HCT116 (cell line): ENCODE measurements at regions not wholly inside any gene's neighbourhood (a gene's known extent, or its start where the extent isn't known, plus 50 kb on each side); places are given as distances from the start of the nearest gene placed in this dataset.

Experiments
- CEBPB ChIP-seq: IDR thresholded peaks from 2 replicates; pipeline ENCODE4 v1.6.1; 2012; ENCODE audit warnings: low read depth
- EZH2 ChIP-seq: fragments of 200-600 bp; sonication (generic); IDR thresholded peaks from 2 replicates; pipeline ENCODE4 v1.6.1; 2017; ENCODE audit warnings: antibody characterized with exemption, mixed run types
- EZH2phosphoT487 ChIP-seq: fragments of 200-600 bp; IDR thresholded peaks from 2 replicates; pipeline ENCODE4 v1.6.1; 2018; ENCODE audit warnings: antibody characterized with exemption, borderline replicate concordance
- POLR2A ChIP-seq: IDR thresholded peaks from 2 replicates; pipeline ENCODE4 v1.7.0; 2011; ENCODE audit warnings: borderline replicate concordance; ENCODE audit not compliant: insufficient read depth, insufficient read length; ENCODE audit errors: extremely low read depth
- SP1 ChIP-seq: IDR thresholded peaks from 2 replicates; pipeline ENCODE4 v1.6.1; 2012; ENCODE audit warnings: low read depth
- TF ChIP-seq, protein P1 (sequence below), 3 experiments: fragments of 200-600 bp in 1 of 3; sonication (generic) in 1 of 3; IDR thresholded peaks in 2 of 3; conservative IDR thresholded peaks in 1 of 3; 2 replicates each; pipeline ENCODE4 v1.5.1; 2012 to 2017; ENCODE audit warnings: low read depth in 2 of 3, low read length in 2 of 3, antibody characterized with exemption in 1 of 3, borderline replicate concordance in 1 of 3, control low read depth in 1 of 3, mild to moderate bottlenecking in 1 of 3, mixed read lengths in 1 of 3, mixed run types in 1 of 3, moderate library complexity in 1 of 3; ENCODE audit not compliant: insufficient read depth in 1 of 3
- TF ChIP-seq, protein P2 (sequence below): IDR thresholded peaks from 2 replicates; pipeline ENCODE4 v1.6.1; 2011; ENCODE audit warnings: mild to moderate bottlenecking, low read length, moderate library complexity; ENCODE audit not compliant: insufficient replicate concordance; ENCODE audit errors: extremely low read depth

GRCh38 chr20:48148916-48149672 is 363.8 kb upstream of the SULF2 start:
- TF ChIP-seq EZH2phosphoT487 (no peak), POLR2A (no peak), CEBPB (no peak), EZH2 (no peak), SP1 (no peak)
- TF ChIP-seq, protein P1, sequence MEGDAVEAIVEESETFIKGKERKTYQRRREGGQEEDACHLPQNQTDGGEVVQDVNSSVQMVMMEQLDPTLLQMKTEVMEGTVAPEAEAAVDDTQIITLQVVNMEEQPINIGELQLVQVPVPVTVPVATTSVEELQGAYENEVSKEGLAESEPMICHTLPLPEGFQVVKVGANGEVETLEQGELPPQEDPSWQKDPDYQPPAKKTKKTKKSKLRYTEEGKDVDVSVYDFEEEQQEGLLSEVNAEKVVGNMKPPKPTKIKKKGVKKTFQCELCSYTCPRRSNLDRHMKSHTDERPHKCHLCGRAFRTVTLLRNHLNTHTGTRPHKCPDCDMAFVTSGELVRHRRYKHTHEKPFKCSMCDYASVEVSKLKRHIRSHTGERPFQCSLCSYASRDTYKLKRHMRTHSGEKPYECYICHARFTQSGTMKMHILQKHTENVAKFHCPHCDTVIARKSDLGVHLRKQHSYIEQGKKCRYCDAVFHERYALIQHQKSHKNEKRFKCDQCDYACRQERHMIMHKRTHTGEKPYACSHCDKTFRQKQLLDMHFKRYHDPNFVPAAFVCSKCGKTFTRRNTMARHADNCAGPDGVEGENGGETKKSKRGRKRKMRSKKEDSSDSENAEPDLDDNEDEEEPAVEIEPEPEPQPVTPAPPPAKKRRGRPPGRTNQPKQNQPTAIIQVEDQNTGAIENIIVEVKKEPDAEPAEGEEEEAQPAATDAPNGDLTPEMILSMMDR (IDR thresholded peaks at IDR 0.05 in 2 of 3, conservative IDR thresholded peaks at IDR 0.05 in 1 of 3; ENCODE audit: borderline replicate concordance in 1 of 3, insufficient read depth in 1 of 3, low read depth in 2 of 3, low read length in 2 of 3) = 0 out of 6 replicates have a peak, but pooled peaks of 1 of the 3 experiments have one; percentile 6
- TF ChIP-seq, protein P2, sequence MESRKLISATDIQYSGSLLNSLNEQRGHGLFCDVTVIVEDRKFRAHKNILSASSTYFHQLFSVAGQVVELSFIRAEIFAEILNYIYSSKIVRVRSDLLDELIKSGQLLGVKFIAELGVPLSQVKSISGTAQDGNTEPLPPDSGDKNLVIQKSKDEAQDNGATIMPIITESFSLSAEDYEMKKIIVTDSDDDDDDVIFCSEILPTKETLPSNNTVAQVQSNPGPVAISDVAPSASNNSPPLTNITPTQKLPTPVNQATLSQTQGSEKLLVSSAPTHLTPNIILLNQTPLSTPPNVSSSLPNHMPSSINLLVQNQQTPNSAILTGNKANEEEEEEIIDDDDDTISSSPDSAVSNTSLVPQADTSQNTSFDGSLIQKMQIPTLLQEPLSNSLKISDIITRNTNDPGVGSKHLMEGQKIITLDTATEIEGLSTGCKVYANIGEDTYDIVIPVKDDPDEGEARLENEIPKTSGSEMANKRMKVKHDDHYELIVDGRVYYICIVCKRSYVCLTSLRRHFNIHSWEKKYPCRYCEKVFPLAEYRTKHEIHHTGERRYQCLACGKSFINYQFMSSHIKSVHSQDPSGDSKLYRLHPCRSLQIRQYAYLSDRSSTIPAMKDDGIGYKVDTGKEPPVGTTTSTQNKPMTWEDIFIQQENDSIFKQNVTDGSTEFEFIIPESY = no peak
